ENCODE measurements at regions not wholly inside any gene's neighbourhood (a gene's known extent, or its start where the extent isn't known, plus 50 kb on each side); places are given as distances from the start of the nearest gene placed in this dataset.

- TF ChIP-seq GATA3 (IDR thresholded peaks at IDR 0.05; ENCODE audit: low read depth, low read length): no peak
- no peak for TF ChIP-seq GATA2 (IDR thresholded peaks at IDR 0.05; ENCODE audit: low read depth, low read length)
Observed at GRCh38 chr5:133779828-133780475, 167.6 kb upstream of the FSTL4 start.

DNA sequence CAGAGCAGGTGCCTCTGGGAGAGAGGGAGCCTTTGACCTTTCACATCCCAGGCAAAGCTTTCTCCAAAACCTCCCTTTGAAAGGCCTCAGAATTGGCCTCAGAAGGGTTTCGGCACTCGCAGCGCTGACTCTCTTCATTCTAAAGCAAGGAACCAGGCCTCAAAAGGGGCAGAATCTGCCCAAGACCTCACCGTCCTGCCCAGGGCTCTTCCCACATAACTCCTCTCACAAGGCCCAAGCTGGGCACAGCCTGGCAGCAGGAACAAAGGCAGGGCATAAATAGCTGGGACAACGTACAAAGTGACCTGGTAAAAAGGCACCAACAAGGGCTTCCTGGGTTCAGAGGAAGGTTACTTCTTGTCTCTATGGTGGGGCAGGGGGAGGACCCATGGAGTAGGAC is 166.3 kb upstream of the FSTL4 start:
- no peak for TF ChIP-seq GATA2 (IDR thresholded peaks at IDR 0.05; ENCODE audit: low read depth, low read length)

DNA sequence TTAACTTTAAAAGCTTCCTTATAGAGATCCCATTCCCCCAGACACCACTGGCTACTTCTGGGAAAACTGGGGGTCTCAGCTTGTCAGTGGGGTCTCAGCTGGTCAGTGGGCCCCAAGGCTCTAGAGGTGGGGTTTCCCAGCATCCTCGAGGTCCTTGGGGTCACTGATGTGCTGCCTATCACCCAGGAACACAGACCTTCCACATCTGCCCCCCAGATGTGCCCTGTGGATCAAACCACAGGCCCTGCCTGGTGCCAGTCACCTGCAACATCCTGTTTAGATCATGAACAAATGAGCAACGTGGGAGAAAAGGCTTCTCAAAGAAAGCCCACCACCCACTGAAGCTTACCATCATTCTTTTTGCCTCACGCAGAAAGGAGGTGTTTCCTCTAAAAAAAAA is 165.6 kb upstream of the FSTL4 start:
- TF ChIP-seq GATA2 (IDR thresholded peaks at IDR 0.05; ENCODE audit: low read depth, low read length) (no peak), GATA3 (IDR thresholded peaks at IDR 0.05; ENCODE audit: low read depth, low read length) (no peak)

DNA sequence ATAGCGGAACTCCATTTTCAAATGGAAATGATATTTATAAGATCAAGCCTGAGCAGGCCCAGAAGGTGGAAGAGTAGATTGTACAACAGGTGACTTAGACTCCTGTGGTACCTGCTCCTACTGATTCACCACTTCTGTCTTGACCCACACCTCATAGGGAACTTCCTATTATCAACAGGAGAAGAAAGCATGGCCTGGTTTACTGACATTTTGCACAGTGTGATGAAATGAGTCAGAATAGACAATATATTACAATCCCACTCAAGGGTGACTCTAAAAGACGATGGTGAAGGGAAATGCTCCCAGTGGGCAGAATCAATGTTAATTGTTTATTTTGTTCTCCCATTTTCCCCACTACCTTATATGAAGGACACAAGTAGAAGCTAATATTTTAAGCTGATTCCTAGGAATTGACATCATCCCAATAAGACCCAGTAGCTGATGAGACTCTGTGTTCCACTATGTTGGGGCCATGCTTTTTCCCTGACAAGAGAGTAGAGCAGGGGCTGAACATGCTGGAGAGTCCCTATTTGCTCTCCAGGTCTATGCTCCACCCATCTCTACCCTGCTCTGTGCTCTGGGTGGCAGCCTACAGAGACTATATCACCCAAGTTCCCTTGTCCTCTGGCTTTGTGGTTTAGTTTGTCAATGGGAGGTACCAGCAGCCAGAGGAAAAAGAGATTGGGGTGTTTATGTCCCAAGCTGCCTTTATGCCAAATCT is 163.4 kb upstream of the FSTL4 start:
- TF ChIP-seq GATA3 (IDR thresholded peaks at IDR 0.05; ENCODE audit: low read depth, low read length) (no peak), GATA2 (IDR thresholded peaks at IDR 0.05; ENCODE audit: low read depth, low read length) (no peak)

GRCh38 chr5:133773247-133774202 is 161.2 kb upstream of the FSTL4 start:
- TF ChIP-seq GATA2 (IDR thresholded peaks at IDR 0.05; ENCODE audit: low read depth, low read length) (no peak), GATA3 (IDR thresholded peaks at IDR 0.05; ENCODE audit: low read depth, low read length) (no peak)

GRCh38 chr5:133769842-133770241 is 157.5 kb upstream of the FSTL4 start:
- no peak for TF ChIP-seq GATA3 (IDR thresholded peaks at IDR 0.05; ENCODE audit: low read depth, low read length)
- no peak for TF ChIP-seq GATA2 (IDR thresholded peaks at IDR 0.05; ENCODE audit: low read depth, low read length)

GRCh38 chr5:133763744-133764143 is 151.4 kb upstream of the FSTL4 start:
- TF ChIP-seq GATA3 (IDR thresholded peaks at IDR 0.05; ENCODE audit: low read depth, low read length): no peak
- no peak for TF ChIP-seq GATA2 (IDR thresholded peaks at IDR 0.05; ENCODE audit: low read depth, low read length)

GRCh38 chr5:133761632-133762031 is 149.3 kb upstream of the FSTL4 start:
- TF ChIP-seq GATA3 (IDR thresholded peaks at IDR 0.05; ENCODE audit: low read depth, low read length) (no peak), GATA2 (IDR thresholded peaks at IDR 0.05; ENCODE audit: low read depth, low read length) (no peak)

- TF ChIP-seq GATA2 (IDR thresholded peaks at IDR 0.05; ENCODE audit: low read depth, low read length) (no peak), GATA3 (IDR thresholded peaks at IDR 0.05; ENCODE audit: low read depth, low read length) (no peak)
Observed at GRCh38 chr5:133760532-133760931, 148.2 kb upstream of the FSTL4 start.

DNA sequence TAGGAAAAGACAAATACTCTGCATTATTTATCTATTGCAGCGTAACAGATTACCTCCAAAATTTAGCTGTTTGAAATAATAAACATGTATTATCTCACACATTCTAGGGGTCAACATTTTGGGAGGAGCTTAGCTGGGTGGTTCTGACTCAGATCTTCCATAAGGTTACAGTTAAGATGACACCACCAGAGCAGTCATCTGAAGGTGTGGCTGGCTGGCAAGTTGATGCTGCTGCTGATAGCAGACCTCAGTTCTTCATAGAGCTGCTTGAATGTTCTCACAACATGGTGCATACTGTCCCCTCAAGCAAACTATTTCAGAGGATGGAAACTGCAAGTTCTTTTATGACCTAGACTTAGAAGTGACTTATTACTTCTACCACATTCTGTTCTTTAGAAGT is 146.3 kb upstream of the FSTL4 start:
- no peak for TF ChIP-seq GATA2 (IDR thresholded peaks at IDR 0.05; ENCODE audit: low read depth, low read length)
- TF ChIP-seq GATA3 (IDR thresholded peaks at IDR 0.05; ENCODE audit: low read depth, low read length): no peak

GRCh38 chr5:133757396-133757945 is 145.1 kb upstream of the FSTL4 start:
- no peak for TF ChIP-seq GATA3 (IDR thresholded peaks at IDR 0.05; ENCODE audit: low read depth, low read length)
- no peak for TF ChIP-seq GATA2 (IDR thresholded peaks at IDR 0.05; ENCODE audit: low read depth, low read length)

- TF ChIP-seq GATA3 (IDR thresholded peaks at IDR 0.05; ENCODE audit: low read depth, low read length): no peak
- TF ChIP-seq GATA2 (IDR thresholded peaks at IDR 0.05; ENCODE audit: low read depth, low read length): no peak
Observed at GRCh38 chr5:133756756-133757155, 144.4 kb upstream of the FSTL4 start.

- TF ChIP-seq GATA2 (IDR thresholded peaks at IDR 0.05; ENCODE audit: low read depth, low read length) (no peak), GATA3 (IDR thresholded peaks at IDR 0.05; ENCODE audit: low read depth, low read length) (no peak)
Observed at GRCh38 chr5:133756036-133756435, 143.7 kb upstream of the FSTL4 start.

DNA sequence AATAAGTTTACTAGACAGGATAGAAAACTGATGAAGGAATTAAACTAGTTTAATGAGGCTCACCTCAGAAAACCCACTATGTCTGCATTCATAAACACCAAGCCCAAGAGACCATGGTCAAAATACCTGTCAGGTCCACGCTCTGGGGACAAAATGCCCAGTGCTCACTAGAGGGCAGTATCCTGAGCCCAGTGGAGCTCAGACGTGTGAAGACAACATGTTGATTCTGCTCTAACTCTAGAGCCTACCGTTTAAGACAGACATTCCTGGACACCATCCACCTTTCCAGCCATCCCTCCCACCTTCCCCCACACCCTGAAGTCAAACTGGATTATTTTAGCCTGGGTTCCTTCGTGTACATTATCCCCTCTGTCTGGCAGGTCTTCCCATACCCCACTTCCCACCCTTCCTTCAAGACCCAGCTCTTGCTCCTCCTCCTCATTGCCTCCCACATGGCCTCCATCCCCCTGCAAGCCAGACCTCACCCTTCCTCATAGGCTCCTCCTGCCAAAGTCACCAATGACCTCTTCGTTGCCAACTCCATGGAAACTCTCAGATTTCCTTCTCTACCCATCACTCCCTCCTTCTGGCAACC is 142.3 kb upstream of the FSTL4 start:
- TF ChIP-seq GATA3 (IDR thresholded peaks at IDR 0.05; ENCODE audit: low read depth, low read length) (no peak), GATA2 (IDR thresholded peaks at IDR 0.05; ENCODE audit: low read depth, low read length) (no peak)
